Pancreas (tissue), 10 donors: ENCODE measurements at regions not wholly inside any gene's neighbourhood (a gene's known extent, or its start where the extent isn't known, plus 50 kb on each side); places are given as distances from the start of the nearest gene placed in this dataset.

Source experiments
- ATAC-seq, 4 donors: fragments of 200-7000 bp; cut with Tn5 transposase; one replicate each; pipeline versions ENCODE4 v1.8.0 to v1.9.1; 2020; ENCODE audit warnings: mild to moderate bottlenecking in 4 of 4, moderate library complexity in 4 of 4
- DNase-seq, 6 donors: peaks; one replicate each; pipeline ENCODE4 v3.0.0-alpha.2; 2020
- FAIRE-seq: peaks from 2 replicates; lab custom pipeline; 2012; peaks lifted over from hg19 to GRCh38; lab: Jason Lieb, UNC
- H3K27ac ChIP-seq, 4 donors: fragments of 200-600 bp; sonication (generic); 1 replicate in 3 of 4; 2 replicates in 1 of 4; pipeline versions ENCODE4 v1.5.0 to v1.8.0; 2020
- H3K27me3 ChIP-seq, 4 donors: fragments of 200-600 bp; one replicate each; pipeline ENCODE4 v1.8.0; 2021
- H3K36me3 ChIP-seq, 3 donors: fragments of 200-600 bp; sonication (generic) in 1 of 3; one replicate each; pipeline versions ENCODE4 v1.5.0 to v1.8.0; 2020 to 2021
- H3K4me1 ChIP-seq, 3 donors: fragments of 200-600 bp; one replicate each; pipeline ENCODE4 v1.8.0; 2021
- H3K4me3 ChIP-seq, 4 donors: fragments of 200-600 bp; sonication (generic) in 2 of 4; one replicate each; pipeline versions ENCODE4 v1.5.0 to v1.8.0; 2020 to 2021
- H3K9me3 ChIP-seq, 4 donors: fragments of 200-600 bp; one replicate each; pipeline ENCODE4 v1.8.0; 2021
- CTCF ChIP-seq, 4 donors: fragments of 200-600 bp; sonication (generic) in 3 of 4; IDR thresholded peaks; one replicate each; pipeline versions ENCODE4 v1.5.0 to v1.8.0; 2021; ENCODE audit warnings: antibody characterized with exemption in 4 of 4
- WGBS, 2 donors: extraction: QIAGEN DNeasy Blood & Tissue Kit; methylation state at CpG; one replicate each; pipeline ENCODE4 v1.1.7; 2013; 5-methylcytosine and 5-hydroxymethylcytosine counted together
- intact Hi-C, 3 donors: fragments of 100-400 bp; cut with DNase I; formaldehyde crosslinking; loops; one replicate each; pipeline versions ENCODE4 v1.11.1 to v1.14.2; 2022
- donor health status: healthy with polysubstance abuse.
- donor health status: DM: no; HTN: no; CAD: no; lungs with moderate emphysema.
- donor health status: DM: no; HTN: no; CAD: no.
- donor health status: control.
- donor health status: control.
- donor health status: Bipolar disorder and iron deficiency.
- donor health status: DM: yes; HTN: yes; CAD: no.
- donor health status: DM: no; HTN: no; CAD: no.
- donor health status: DM: no; HTN: no; CAD: no.
- donor health status: DM: yes; HTN: yes; CAD: no.

- TF ChIP-seq CTCF (IDR thresholded peaks at IDR 0.05) = no peak
- intact Hi-C loops = no loop called here
- Histone ChIP-seq H3K4me3 (no peak overlapping the region), H3K4me1 (no peaks in the 10 kb centered on the region), H3K27ac (no peak overlapping the region), H3K9me3 (no peaks in the 10 kb centered on the region), H3K36me3 (no peaks in the 10 kb centered on the region), H3K27me3 (no peaks in the 10 kb centered on the region)
- FAIRE-seq (no peak), DNase-seq (no peak), ATAC-seq (no peak)
- WGBS, 2 donors = 65 to 78% methylated on average over 6 of the region's 6 CpGs
These were observed 1182.5 kb downstream of the TBC1D22A start for GRCh38 chr22:47944941-47945340.

GRCh38 chr22:47943729-47944700 lies 1181.6 kb downstream of the TBC1D22A start:
- H3K9me3 ChIP-seq = no peaks in the 10 kb centered on the region
- H3K36me3 ChIP-seq = no peaks in the 10 kb centered on the region
- ATAC-seq = no peak
- 57 to 71% methylated on average over 13 of the region's 13 CpGs for WGBS, 2 donors
- H3K27me3 ChIP-seq = no peaks in the 10 kb centered on the region
- H3K4me3 ChIP-seq = no peak overlapping the region
- no peak for FAIRE-seq
- DNase-seq = no peak
- H3K4me1 ChIP-seq = no peaks in the 10 kb centered on the region
- intact Hi-C loops = no loop called here
- no peak overlapping the region for H3K27ac ChIP-seq
- TF ChIP-seq CTCF (IDR thresholded peaks at IDR 0.05) = no peak

- no peaks in the 10 kb centered on the region for H3K4me1 ChIP-seq
- H3K27me3 ChIP-seq = no peaks in the 10 kb centered on the region
- H3K27ac ChIP-seq = no peak overlapping the region
- H3K36me3 ChIP-seq = no peaks in the 10 kb centered on the region
- TF ChIP-seq CTCF (IDR thresholded peaks at IDR 0.05) = no peak
- H3K4me3 ChIP-seq = no peak overlapping the region
- no peak for ATAC-seq
- FAIRE-seq = no peak
- intact Hi-C loops = no loop called here
- DNase-seq = no peak
- H3K9me3 ChIP-seq = no peaks in the 10 kb centered on the region
- 77 to 82% methylated on average over 6 of the region's 6 CpGs for WGBS, 2 donors
These were observed 1177.8 kb downstream of the TBC1D22A start for GRCh38 chr22:47940211-47940610.

DNA sequence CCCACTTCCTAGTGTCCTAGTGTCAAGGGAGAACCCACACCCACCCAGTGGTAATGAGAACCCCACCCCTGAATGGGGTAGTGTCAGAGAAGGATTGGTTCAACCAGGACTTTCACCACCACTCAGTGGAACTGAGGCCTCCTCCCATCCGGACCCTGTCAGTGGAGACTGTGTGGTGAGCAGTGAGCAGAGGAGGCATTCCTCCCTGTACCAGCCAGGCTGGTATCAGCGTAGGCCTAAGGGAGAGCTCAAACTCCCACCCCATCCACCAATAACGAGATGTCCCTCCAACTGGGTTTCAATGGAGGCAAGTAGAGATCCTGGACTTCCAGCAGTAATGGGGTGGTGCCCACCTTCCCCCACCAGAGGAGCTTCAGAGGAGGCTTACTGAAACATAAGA lies 1171.4 kb downstream of the TBC1D22A start:
- intact Hi-C loops = no loop called here
- H3K36me3 ChIP-seq = no peaks in the 10 kb centered on the region
- 54 to 71% methylated on average over 3 of the region's 3 CpGs for WGBS, 2 donors
- no peak overlapping the region for H3K27ac ChIP-seq
- FAIRE-seq (no peak), DNase-seq (no peak), ATAC-seq (no peak)
- H3K9me3 ChIP-seq = no peaks in the 10 kb centered on the region
- no peaks in the 10 kb centered on the region for H3K4me1 ChIP-seq
- H3K4me3 ChIP-seq = no peak overlapping the region
- no peak for TF ChIP-seq CTCF (IDR thresholded peaks at IDR 0.05)
- H3K27me3 ChIP-seq = no peaks in the 10 kb centered on the region

DNA sequence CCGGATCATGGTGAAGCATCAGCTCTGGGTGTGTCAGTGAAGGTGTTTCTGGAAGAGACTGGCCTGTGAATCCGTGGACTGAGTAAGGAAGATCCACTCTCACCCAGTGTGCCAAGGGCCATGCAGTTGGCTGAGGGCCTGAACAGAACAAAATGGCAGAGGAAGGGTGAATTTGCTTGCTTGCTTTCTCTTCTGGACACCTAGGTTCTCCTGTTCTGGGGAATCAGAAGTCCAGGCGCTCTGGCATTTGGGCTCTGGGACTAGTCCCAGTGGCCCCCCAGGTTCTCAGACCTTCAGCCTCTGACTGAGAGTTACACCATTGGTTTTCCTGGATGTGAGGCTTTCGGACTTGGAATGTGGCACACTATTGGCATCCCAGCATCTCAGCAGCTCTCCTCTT lies 1170.8 kb downstream of the TBC1D22A start:
- DNase-seq = no peak
- H3K36me3 ChIP-seq = no peaks in the 10 kb centered on the region
- no peak overlapping the region for H3K4me3 ChIP-seq
- H3K9me3 ChIP-seq = no peaks in the 10 kb centered on the region
- ATAC-seq = no peak
- no peak for TF ChIP-seq CTCF (IDR thresholded peaks at IDR 0.05)
- no peaks in the 10 kb centered on the region for H3K4me1 ChIP-seq
- intact Hi-C loops = no loop called here
- WGBS, 2 donors = 69 to 80% methylated on average over 4 of the region's 4 CpGs
- FAIRE-seq = no peak
- no peak overlapping the region for H3K27ac ChIP-seq
- no peaks in the 10 kb centered on the region for H3K27me3 ChIP-seq
